IPS-20b (cell line): ENCODE measurements at regions not wholly inside any gene's neighbourhood (a gene's known extent, or its start where the extent isn't known, plus 50 kb on each side); places are given as distances from the start of the nearest gene placed in this dataset.

ENCODE experiments used
- H3K27ac ChIP-seq: one replicate; pipeline ENCODE4 v1.5.1; 2013; ENCODE audit warnings: low read length
- H3K27me3 ChIP-seq: 2 replicates; pipeline ENCODE4 v1.6.1; 2013; ENCODE audit warnings: mild to moderate bottlenecking, low read length, inconsistent platforms; ENCODE audit not compliant: insufficient read depth
- H3K36me3 ChIP-seq: 2 replicates; pipeline ENCODE4 v1.6.1; 2013; ENCODE audit warnings: low read depth, mild to moderate bottlenecking, inconsistent platforms, low read length, moderate library complexity; ENCODE audit not compliant: insufficient read depth
- H3K4me1 ChIP-seq: 2 replicates; pipeline ENCODE4 v1.6.1; 2013; ENCODE audit warnings: mild to moderate bottlenecking, control low read depth, inconsistent platforms, low read length, moderate library complexity; ENCODE audit not compliant: insufficient read depth
- H3K4me3 ChIP-seq: 2 replicates; pipeline ENCODE4 v1.5.1; 2013; ENCODE audit warnings: mild to moderate bottlenecking, low read length, inconsistent platforms
- H3K9ac ChIP-seq: 2 replicates; pipeline ENCODE4 v1.6.1; 2013; ENCODE audit warnings: low read depth, mild to moderate bottlenecking, inconsistent platforms, low read length, moderate library complexity
- H3K9me3 ChIP-seq: 2 replicates; pipeline ENCODE4 v1.6.1; 2013; ENCODE audit warnings: mild to moderate bottlenecking, low read depth, low read length, inconsistent platforms; ENCODE audit not compliant: insufficient read depth

- H3K27ac ChIP-seq: no peak overlapping the region
- no peak overlapping the region for H3K9ac ChIP-seq
- no peaks in the 10 kb centered on the region for H3K36me3 ChIP-seq
- H3K27me3 ChIP-seq: no peaks in the 10 kb centered on the region
- H3K9me3 ChIP-seq: no peaks in the 10 kb centered on the region
- no peak overlapping the region for H3K4me3 ChIP-seq
- H3K4me1 ChIP-seq: no peaks in the 10 kb centered on the region
Observed at GRCh38 chr11:29405305-29405704, 611.5 kb downstream of the KCNA4 start.

- no peak overlapping the region for H3K9ac ChIP-seq
- H3K4me3 ChIP-seq: no peak overlapping the region
- no peaks in the 10 kb centered on the region for H3K27me3 ChIP-seq
- H3K27ac ChIP-seq: no peak overlapping the region
- H3K9me3 ChIP-seq: no peaks in the 10 kb centered on the region
- no peaks in the 10 kb centered on the region for H3K36me3 ChIP-seq
- no peaks in the 10 kb centered on the region for H3K4me1 ChIP-seq
Observed at GRCh38 chr11:29395555-29396072, 621.2 kb downstream of the KCNA4 start.

- no peaks in the 10 kb centered on the region for H3K4me1 ChIP-seq
- no peaks in the 10 kb centered on the region for H3K9me3 ChIP-seq
- H3K4me3 ChIP-seq: no peak overlapping the region
- H3K27me3 ChIP-seq: no peaks in the 10 kb centered on the region
- no peak overlapping the region for H3K9ac ChIP-seq
- no peak overlapping the region for H3K27ac ChIP-seq
- no peaks in the 10 kb centered on the region for H3K36me3 ChIP-seq
Observed at GRCh38 chr11:29389793-29390192, 627.0 kb downstream of the KCNA4 start.

- no peak overlapping the region for H3K27ac ChIP-seq
- H3K36me3 ChIP-seq: no peaks in the 10 kb centered on the region
- peaks cover 11% of the 10 kb centered on the region; the same call in 1 of the 2 replicates for H3K9me3 ChIP-seq
- no peaks in the 10 kb centered on the region for H3K4me1 ChIP-seq
- H3K9ac ChIP-seq: no peak overlapping the region
- no peak overlapping the region for H3K4me3 ChIP-seq
- no peaks in the 10 kb centered on the region for H3K27me3 ChIP-seq
Observed at GRCh38 chr11:29373725-29374124, 643.1 kb downstream of the KCNA4 start.

- Histone ChIP-seq H3K4me3 (no peak overlapping the region), H3K9me3 (no peaks in the 10 kb centered on the region), H3K9ac (no peak overlapping the region), H3K36me3 (no peaks in the 10 kb centered on the region), H3K27ac (no peak overlapping the region), H3K27me3 (peaks cover 50% of the 10 kb centered on the region), H3K4me1 (no peaks in the 10 kb centered on the region)
Observed at GRCh38 chr11:29368126-29368525, 648.7 kb downstream of the KCNA4 start.

GRCh38 chr11:29364006-29364405, 652.8 kb downstream of the KCNA4 start:
- Histone ChIP-seq H3K4me1 (no peaks in the 10 kb centered on the region), H3K9ac (no peak overlapping the region), H3K27ac (no peak overlapping the region), H3K4me3 (no peak overlapping the region), H3K27me3 (peaks cover 88% of the 10 kb centered on the region), H3K9me3 (no peaks in the 10 kb centered on the region), H3K36me3 (no peaks in the 10 kb centered on the region)

- H3K4me1 ChIP-seq: no peaks in the 10 kb centered on the region
- H3K36me3 ChIP-seq: no peaks in the 10 kb centered on the region
- no peaks in the 10 kb centered on the region for H3K9me3 ChIP-seq
- H3K9ac ChIP-seq: no peak overlapping the region
- H3K27ac ChIP-seq: no peak overlapping the region
- no peak overlapping the region for H3K4me3 ChIP-seq
- H3K27me3 ChIP-seq: peaks cover 69% of the 10 kb centered on the region
Observed at GRCh38 chr11:29361369-29361768, 655.5 kb downstream of the KCNA4 start.

- Histone ChIP-seq H3K4me1 (peaks cover 15% of the 10 kb centered on the region; the same call in 1 of the 2 replicates), H3K27ac (no peak overlapping the region), H3K27me3 (no peaks in the 10 kb centered on the region), H3K36me3 (no peaks in the 10 kb centered on the region), H3K9ac (no peak overlapping the region), H3K4me3 (no peak overlapping the region), H3K9me3 (no peaks in the 10 kb centered on the region)
Observed at GRCh38 chr11:29353833-29354232, 663.0 kb downstream of the KCNA4 start.

GRCh38 chr11:29352273-29352795, 664.5 kb downstream of the KCNA4 start:
- Histone ChIP-seq H3K36me3 (no peaks in the 10 kb centered on the region), H3K9ac (no peak overlapping the region), H3K4me3 (no peak overlapping the region; the same call in 1 of the 2 replicates), H3K27me3 (no peaks in the 10 kb centered on the region), H3K4me1 (peaks cover 15% of the 10 kb centered on the region; the same call in 1 of the 2 replicates), H3K9me3 (no peaks in the 10 kb centered on the region), H3K27ac (no peak overlapping the region)

GRCh38 chr11:29351301-29351873, 665.4 kb downstream of the KCNA4 start:
- peaks cover 15% of the 10 kb centered on the region; the same call in 1 of the 2 replicates for H3K4me1 ChIP-seq
- H3K27me3 ChIP-seq: no peaks in the 10 kb centered on the region
- no peaks in the 10 kb centered on the region for H3K9me3 ChIP-seq
- H3K36me3 ChIP-seq: no peaks in the 10 kb centered on the region
- H3K4me3 ChIP-seq: no peak overlapping the region
- no peak overlapping the region for H3K9ac ChIP-seq
- H3K27ac ChIP-seq: no peak overlapping the region

- Histone ChIP-seq H3K9ac (no peak overlapping the region), H3K27me3 (no peaks in the 10 kb centered on the region), H3K36me3 (no peaks in the 10 kb centered on the region), H3K27ac (no peak overlapping the region), H3K4me3 (no peak overlapping the region), H3K9me3 (no peaks in the 10 kb centered on the region), H3K4me1 (no peaks in the 10 kb centered on the region)
Observed at GRCh38 chr11:29343465-29344333, 673.1 kb downstream of the KCNA4 start.
